ENCODE measurements at regions not wholly inside any gene's neighbourhood (a gene's known extent, or its start where the extent isn't known, plus 50 kb on each side); places are given as distances from the start of the nearest gene placed in this dataset.

DNA sequence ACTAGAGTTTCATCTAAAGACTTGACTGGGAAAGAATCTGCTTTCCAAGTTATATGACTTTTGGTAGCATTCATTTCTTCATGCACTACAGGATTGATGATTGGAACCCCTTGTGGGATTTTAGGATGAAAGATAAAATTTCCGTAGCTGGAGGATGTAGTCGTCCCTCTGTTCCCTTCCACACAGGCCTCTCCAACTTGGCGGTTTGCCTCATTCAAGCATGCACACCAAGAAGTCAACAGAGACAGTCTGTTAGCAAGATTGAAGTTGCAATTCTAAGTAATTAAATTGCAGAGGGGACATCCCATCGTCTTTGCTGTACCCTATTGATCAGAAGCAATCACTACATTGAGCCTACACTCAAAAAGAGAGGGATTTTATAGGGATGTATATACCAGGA lies 777.4 kb upstream of the HS3ST1 start:
- H3K9ac ChIP-seq (ENCODE audit: low read length): no peak overlapping the region
- no peak overlapping the region for H3K4me3 ChIP-seq (ENCODE audit: low read length)
- H3K9me2 ChIP-seq (ENCODE audit: insufficient read depth, low read length): no peaks in the 10 kb centered on the region
- no peaks in the 10 kb centered on the region for H3K36me3 ChIP-seq (ENCODE audit: insufficient read depth, low read length)
- no peaks in the 10 kb centered on the region for H3K79me2 ChIP-seq (replicated peaks; ENCODE audit: insufficient read depth, low read length)
- no peak overlapping the region for H2AFZ ChIP-seq (ENCODE audit: low read depth, low read length)
- no peak overlapping the region for H3K27ac ChIP-seq (ENCODE audit: low read length)
- H3K9me3 ChIP-seq (ENCODE audit: low read length): no peaks in the 10 kb centered on the region
- TF ChIP-seq, protein P1, sequence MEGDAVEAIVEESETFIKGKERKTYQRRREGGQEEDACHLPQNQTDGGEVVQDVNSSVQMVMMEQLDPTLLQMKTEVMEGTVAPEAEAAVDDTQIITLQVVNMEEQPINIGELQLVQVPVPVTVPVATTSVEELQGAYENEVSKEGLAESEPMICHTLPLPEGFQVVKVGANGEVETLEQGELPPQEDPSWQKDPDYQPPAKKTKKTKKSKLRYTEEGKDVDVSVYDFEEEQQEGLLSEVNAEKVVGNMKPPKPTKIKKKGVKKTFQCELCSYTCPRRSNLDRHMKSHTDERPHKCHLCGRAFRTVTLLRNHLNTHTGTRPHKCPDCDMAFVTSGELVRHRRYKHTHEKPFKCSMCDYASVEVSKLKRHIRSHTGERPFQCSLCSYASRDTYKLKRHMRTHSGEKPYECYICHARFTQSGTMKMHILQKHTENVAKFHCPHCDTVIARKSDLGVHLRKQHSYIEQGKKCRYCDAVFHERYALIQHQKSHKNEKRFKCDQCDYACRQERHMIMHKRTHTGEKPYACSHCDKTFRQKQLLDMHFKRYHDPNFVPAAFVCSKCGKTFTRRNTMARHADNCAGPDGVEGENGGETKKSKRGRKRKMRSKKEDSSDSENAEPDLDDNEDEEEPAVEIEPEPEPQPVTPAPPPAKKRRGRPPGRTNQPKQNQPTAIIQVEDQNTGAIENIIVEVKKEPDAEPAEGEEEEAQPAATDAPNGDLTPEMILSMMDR (IDR thresholded peaks at IDR 0.05; ENCODE audit: poor library complexity, severe bottlenecking): no peak
- TF ChIP-seq EP300 (conservative IDR thresholded peaks at IDR 0.05; ENCODE audit: poor library complexity, severe bottlenecking): no peak
- TF ChIP-seq REST (IDR thresholded peaks at IDR 0.05; ENCODE audit: borderline replicate concordance): no peak
- no peak for TF ChIP-seq MXI1 (conservative IDR thresholded peaks at IDR 0.05; ENCODE audit: poor library complexity, severe bottlenecking)
- TF ChIP-seq RAD21 (conservative IDR thresholded peaks at IDR 0.05): no peak
- no peak for TF ChIP-seq EZH2 (IDR thresholded peaks at IDR 0.05; ENCODE audit: borderline replicate concordance, insufficient read depth, low read length, poor library complexity, severe bottlenecking)
- TF ChIP-seq TAF1 (IDR thresholded peaks at IDR 0.05; ENCODE audit: low read depth): no peak
- no peak for TF ChIP-seq SMC3 (conservative IDR thresholded peaks at IDR 0.05; ENCODE audit: poor library complexity)
- no peak for TF ChIP-seq POLR2AphosphoS5 (IDR thresholded peaks at IDR 0.05)
- no peaks in the 10 kb centered on the region for H3F3A ChIP-seq (ENCODE audit: insufficient read depth, low read length, poor library complexity, severe bottlenecking)
- H3K4me2 ChIP-seq (ENCODE audit: low read length): no peak overlapping the region
- no peaks in the 10 kb centered on the region for H3K27me3 ChIP-seq (ENCODE audit: insufficient read depth, low read depth, low read length)
- H4K20me1 ChIP-seq (ENCODE audit: insufficient read depth): no peaks in the 10 kb centered on the region

- Histone ChIP-seq H3K4me3 (ENCODE audit: low read length) (no peak overlapping the region), H3K4me2 (ENCODE audit: low read length) (no peak overlapping the region), H3K36me3 (ENCODE audit: insufficient read depth, low read length) (no peaks in the 10 kb centered on the region), H4K20me1 (ENCODE audit: insufficient read depth) (no peaks in the 10 kb centered on the region), H3K9me2 (ENCODE audit: insufficient read depth, low read length) (no peaks in the 10 kb centered on the region), H3K27me3 (ENCODE audit: insufficient read depth, low read depth, low read length) (no peaks in the 10 kb centered on the region), H3K79me2 (replicated peaks; ENCODE audit: insufficient read depth, low read length) (no peaks in the 10 kb centered on the region), H3F3A (ENCODE audit: insufficient read depth, low read length, poor library complexity, severe bottlenecking) (no peaks in the 10 kb centered on the region), H3K9me3 (ENCODE audit: low read length) (no peaks in the 10 kb centered on the region), H3K9ac (ENCODE audit: low read length) (no peak overlapping the region), H3K27ac (ENCODE audit: low read length) (no peak overlapping the region), H2AFZ (ENCODE audit: low read depth, low read length) (no peak overlapping the region)
- TF ChIP-seq EZH2 (IDR thresholded peaks at IDR 0.05; ENCODE audit: borderline replicate concordance, insufficient read depth, low read length, poor library complexity, severe bottlenecking): no peak
- TF ChIP-seq POLR2AphosphoS5 (IDR thresholded peaks at IDR 0.05): no peak
- no peak for TF ChIP-seq RAD21 (conservative IDR thresholded peaks at IDR 0.05)
- TF ChIP-seq SMC3 (conservative IDR thresholded peaks at IDR 0.05; ENCODE audit: poor library complexity): no peak
These were observed 775.3 kb upstream of the HS3ST1 start for GRCh38 chr4:12203945-12204344.

DNA sequence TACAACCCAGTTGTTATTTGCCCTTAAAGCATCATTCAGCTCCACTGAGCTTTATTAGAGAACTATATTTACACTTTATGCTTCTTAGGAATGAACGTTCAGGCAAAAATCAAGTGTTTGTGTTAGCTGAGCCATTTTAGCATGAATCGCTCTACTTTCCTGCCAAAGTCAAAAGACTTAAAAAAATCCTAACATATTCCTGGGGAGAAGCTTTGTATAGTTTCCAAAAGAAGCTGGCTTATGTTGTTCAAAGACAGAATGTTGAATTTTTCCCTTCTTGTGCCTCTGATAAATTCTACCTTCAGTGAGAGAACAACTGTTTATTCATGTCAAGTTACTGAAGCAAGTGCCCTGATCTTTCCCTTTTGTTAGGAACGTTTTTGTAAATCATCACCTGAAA lies 771.5 kb upstream of the HS3ST1 start:
- no peaks in the 10 kb centered on the region for H3F3A ChIP-seq (ENCODE audit: insufficient read depth, low read length, poor library complexity, severe bottlenecking)
- no peak for TF ChIP-seq RAD21 (conservative IDR thresholded peaks at IDR 0.05)
- TF ChIP-seq REST (IDR thresholded peaks at IDR 0.05; ENCODE audit: borderline replicate concordance): no peak
- no peak for TF ChIP-seq EZH2 (IDR thresholded peaks at IDR 0.05; ENCODE audit: borderline replicate concordance, insufficient read depth, low read length, poor library complexity, severe bottlenecking)
- TF ChIP-seq EP300 (conservative IDR thresholded peaks at IDR 0.05; ENCODE audit: poor library complexity, severe bottlenecking): no peak
- TF ChIP-seq SMC3 (conservative IDR thresholded peaks at IDR 0.05; ENCODE audit: poor library complexity): no peak
- TF ChIP-seq, protein P1 (IDR thresholded peaks at IDR 0.05; ENCODE audit: poor library complexity, severe bottlenecking): no peak
- no peak for TF ChIP-seq POLR2AphosphoS5 (IDR thresholded peaks at IDR 0.05)
- no peak for TF ChIP-seq MXI1 (conservative IDR thresholded peaks at IDR 0.05; ENCODE audit: poor library complexity, severe bottlenecking)
- TF ChIP-seq TAF1 (IDR thresholded peaks at IDR 0.05; ENCODE audit: low read depth): no peak
- H3K36me3 ChIP-seq (ENCODE audit: insufficient read depth, low read length): no peaks in the 10 kb centered on the region
- H3K9ac ChIP-seq (ENCODE audit: low read length): no peak overlapping the region
- H3K79me2 ChIP-seq (replicated peaks; ENCODE audit: insufficient read depth, low read length): no peaks in the 10 kb centered on the region
- H3K4me3 ChIP-seq (ENCODE audit: low read length): no peak overlapping the region
- H3K27ac ChIP-seq (ENCODE audit: low read length): no peak overlapping the region
- no peak overlapping the region for H2AFZ ChIP-seq (ENCODE audit: low read depth, low read length)
- H3K4me2 ChIP-seq (ENCODE audit: low read length): no peak overlapping the region
- H3K27me3 ChIP-seq (ENCODE audit: insufficient read depth, low read depth, low read length): no peaks in the 10 kb centered on the region
- no peaks in the 10 kb centered on the region for H3K9me2 ChIP-seq (ENCODE audit: insufficient read depth, low read length)
- H3K9me3 ChIP-seq (ENCODE audit: low read length): no peaks in the 10 kb centered on the region
- H4K20me1 ChIP-seq (ENCODE audit: insufficient read depth): no peaks in the 10 kb centered on the region
